DOHH2 (cell line): ENCODE measurements at regions not wholly inside any gene's neighbourhood (a gene's known extent, or its start where the extent isn't known, plus 50 kb on each side); places are given as distances from the start of the nearest gene placed in this dataset.

Experiments used
- H3F3A ChIP-seq: fragments of 200-600 bp; sonication (generic), shearing (Covaris generic); 2 replicates; pipeline ENCODE4 v1.6.0; 2016; ENCODE audit warnings: antibody characterized with exemption, mild to moderate bottlenecking; ENCODE audit not compliant: control insufficient read depth, insufficient read depth
- H3K27ac ChIP-seq: fragments of 200-600 bp; sonication (generic); 2 replicates; pipeline ENCODE4 v1.5.1; 2014; ENCODE audit warnings: low read depth, mild to moderate bottlenecking, low read length, moderate library complexity
- H3K27me3 ChIP-seq: fragments of 200-600 bp; sonication (generic); 2 replicates; pipeline ENCODE4 v1.6.1; 2014; ENCODE audit warnings: mild to moderate bottlenecking, low read length, mixed read lengths; ENCODE audit not compliant: control insufficient read depth
- H3K36me3 ChIP-seq: fragments of 200-600 bp; sonication (generic); 2 replicates; pipeline ENCODE4 v1.6.1; 2014; ENCODE audit warnings: mild to moderate bottlenecking, low read length, moderate library complexity, mixed read lengths; ENCODE audit not compliant: control insufficient read depth
- H3K4me1 ChIP-seq: fragments of 200-600 bp; sonication (generic); 2 replicates; pipeline ENCODE4 v1.6.1; 2014; ENCODE audit warnings: mild to moderate bottlenecking, low read length, mixed read lengths; ENCODE audit not compliant: control insufficient read depth
- H3K4me2 ChIP-seq: fragments of 200-600 bp; sonication (generic); 2 replicates; pipeline ENCODE4 v1.6.0; 2014; ENCODE audit warnings: mild to moderate bottlenecking, low read length, moderate library complexity
- H3K4me3 ChIP-seq: fragments of 200-600 bp; sonication (generic); 2 replicates; pipeline ENCODE4 v1.5.1; 2014; ENCODE audit warnings: mild to moderate bottlenecking, low read length, mixed read lengths
- H3K79me2 ChIP-seq: fragments of 200-600 bp; sonication (generic); 2 replicates; pipeline ENCODE4 v1.6.1; 2014; ENCODE audit warnings: mild to moderate bottlenecking, low read length, mixed read lengths; ENCODE audit not compliant: control insufficient read depth
- H3K9me2 ChIP-seq: fragments of 200-600 bp; sonication (generic); replicated peaks from 2 replicates; pipeline ENCODE4 v1.6.1; 2014; ENCODE audit warnings: mild to moderate bottlenecking, low read length, mixed read lengths; ENCODE audit not compliant: control insufficient read depth
- H3K9me3 ChIP-seq: fragments of 200-600 bp; sonication (generic); 2 replicates; pipeline ENCODE4 v1.6.1; 2014; ENCODE audit warnings: antibody characterized with exemption, low read length, mixed read lengths; ENCODE audit not compliant: control insufficient read depth, insufficient read depth
- H4K20me1 ChIP-seq: fragments of 200-600 bp; sonication (generic); 2 replicates; pipeline ENCODE4 v1.6.0; 2014; ENCODE audit warnings: low read depth, mild to moderate bottlenecking, antibody characterized with exemption, low read length, moderate library complexity; ENCODE audit not compliant: control insufficient read depth, insufficient read depth
- CTCF ChIP-seq: fragments of 200-600 bp; sonication (generic); IDR thresholded peaks from one replicate; pipeline ENCODE4 v1.5.1; 2014; ENCODE audit warnings: antibody characterized with exemption, mild to moderate bottlenecking, low read depth, low read length; ENCODE audit not compliant: poor library complexity, severe bottlenecking
- EZH2phosphoT487 ChIP-seq: fragments of 200-600 bp; sonication (generic); IDR thresholded peaks from 2 replicates; pipeline ENCODE4 v1.6.1; 2017; ENCODE audit warnings: borderline replicate concordance, mild to moderate bottlenecking, antibody characterized with exemption, low read length, moderate library complexity, mixed read lengths

DNA sequence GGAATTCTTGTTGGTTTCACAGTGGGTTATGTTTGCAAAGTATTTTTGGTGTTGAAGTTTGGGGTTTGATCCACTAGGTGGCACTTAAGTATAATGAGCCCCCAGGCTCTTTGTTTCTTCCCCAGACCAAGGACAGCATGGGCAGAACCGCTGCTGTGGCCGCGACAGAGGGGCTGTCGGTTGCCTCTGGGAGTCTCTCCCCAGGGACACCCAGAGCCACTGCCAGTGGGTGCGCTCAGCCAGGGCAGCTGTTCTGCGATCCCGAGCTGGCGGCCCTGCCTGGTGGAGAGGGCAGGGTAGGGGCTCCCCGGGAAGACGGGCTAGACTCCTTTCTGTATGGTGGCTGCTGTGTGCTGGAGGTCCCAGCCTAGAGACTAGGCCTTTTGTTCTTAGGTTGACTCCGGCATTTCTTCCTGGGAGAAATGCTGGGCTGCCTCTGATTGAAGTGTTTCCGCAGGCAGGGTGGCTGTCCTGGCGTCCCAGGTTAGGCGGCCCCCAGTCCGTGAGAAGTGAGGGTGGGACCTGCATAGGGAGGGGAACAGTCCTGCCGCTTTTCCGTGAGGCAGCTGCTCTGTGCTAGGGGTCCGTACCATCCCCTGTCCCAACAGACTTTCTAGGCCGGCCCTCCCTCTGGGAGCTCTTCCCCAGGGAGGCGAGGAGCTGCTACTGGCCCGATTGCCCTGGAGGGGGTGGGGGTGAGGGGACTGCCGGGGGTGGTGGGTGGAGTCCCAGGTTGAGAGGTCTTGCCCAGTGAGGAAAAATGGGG lies 253.1 kb upstream of the PELI2 start:
- no peaks in the 10 kb centered on the region for H3K36me3 ChIP-seq
- no peaks in the 10 kb centered on the region for H3K27me3 ChIP-seq
- H3K4me2 ChIP-seq: no peak overlapping the region
- no peak overlapping the region for H3K27ac ChIP-seq
- no peaks in the 10 kb centered on the region for H3K4me1 ChIP-seq
- no peak overlapping the region for H3K4me3 ChIP-seq
- H3K79me2 ChIP-seq: no peaks in the 10 kb centered on the region
- no peaks in the 10 kb centered on the region for H3F3A ChIP-seq
- H4K20me1 ChIP-seq: no peaks in the 10 kb centered on the region
- H3K9me3 ChIP-seq: no peaks in the 10 kb centered on the region
- peak; percentile 64 for TF ChIP-seq CTCF
- TF ChIP-seq EZH2phosphoT487: no peak
- H3K9me2 ChIP-seq: no peaks in the 10 kb centered on the region

DNA sequence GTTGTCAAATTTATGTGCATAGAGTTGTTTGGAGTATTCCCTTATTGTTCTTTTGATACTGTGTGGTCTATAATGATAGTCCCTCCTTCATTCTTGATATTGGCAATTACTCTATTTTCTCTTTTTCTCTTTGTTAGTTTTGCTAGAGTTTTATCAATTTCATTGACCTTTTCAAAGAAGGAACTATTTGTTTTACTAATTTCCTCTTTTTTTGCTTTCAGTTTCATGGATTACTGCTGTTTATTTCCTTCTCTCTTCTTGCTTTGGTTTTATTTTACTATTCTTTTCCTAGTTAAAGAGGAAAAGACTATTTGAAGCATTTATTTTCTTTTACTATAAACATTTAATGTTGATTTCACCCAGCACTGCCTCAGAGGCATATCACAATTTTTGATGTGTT lies 250.9 kb upstream of the PELI2 start:
- H3K4me2 ChIP-seq: no peak overlapping the region
- no peaks in the 10 kb centered on the region for H3K36me3 ChIP-seq
- H3K4me1 ChIP-seq: no peaks in the 10 kb centered on the region
- H3F3A ChIP-seq: no peaks in the 10 kb centered on the region
- H3K27ac ChIP-seq: no peak overlapping the region
- H3K9me2 ChIP-seq: no peaks in the 10 kb centered on the region
- H3K4me3 ChIP-seq: no peak overlapping the region
- no peaks in the 10 kb centered on the region for H3K9me3 ChIP-seq
- no peaks in the 10 kb centered on the region for H3K79me2 ChIP-seq
- no peaks in the 10 kb centered on the region for H4K20me1 ChIP-seq
- no peaks in the 10 kb centered on the region for H3K27me3 ChIP-seq
- no peak for TF ChIP-seq CTCF
- TF ChIP-seq EZH2phosphoT487: no peak

DNA sequence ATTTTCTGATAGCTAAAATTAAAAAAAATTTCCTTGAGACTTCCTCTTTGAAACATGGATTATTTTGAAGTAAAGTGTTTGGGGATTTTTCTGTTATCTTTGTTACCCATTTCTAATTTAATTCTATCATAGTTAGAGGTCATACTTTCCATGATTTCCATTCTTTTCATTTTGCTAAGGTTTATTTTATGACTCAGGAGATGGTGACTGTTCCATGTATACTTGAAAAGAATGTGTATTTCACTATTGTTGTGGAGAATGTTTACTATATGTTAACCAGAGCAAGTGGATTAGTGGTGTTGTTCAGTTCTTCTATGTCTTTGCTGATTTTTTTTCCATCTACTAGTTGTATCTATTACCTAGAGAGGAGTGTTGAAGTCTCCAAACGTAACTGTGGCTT lies 250.5 kb upstream of the PELI2 start:
- H3K27ac ChIP-seq: no peak overlapping the region
- no peak for TF ChIP-seq EZH2phosphoT487
- TF ChIP-seq CTCF: no peak
- H3K79me2 ChIP-seq: no peaks in the 10 kb centered on the region
- no peaks in the 10 kb centered on the region for H4K20me1 ChIP-seq
- H3K27me3 ChIP-seq: no peaks in the 10 kb centered on the region
- H3K4me3 ChIP-seq: no peak overlapping the region
- H3K4me1 ChIP-seq: no peaks in the 10 kb centered on the region
- no peaks in the 10 kb centered on the region for H3K36me3 ChIP-seq
- H3K9me3 ChIP-seq: no peaks in the 10 kb centered on the region
- H3K4me2 ChIP-seq: no peak overlapping the region
- no peaks in the 10 kb centered on the region for H3K9me2 ChIP-seq
- H3F3A ChIP-seq: no peaks in the 10 kb centered on the region
